Activated CD4-positive, alpha-beta T cell treated with anti-CD3 and anti-CD28 coated beads, Interleukin-2, Interleukin-4, amounts not matched to agents 100 ng/mL and 50 ng/mL, durations not matched to agents 16 hours and 8 hours (primary cell): ENCODE measurements at regions not wholly inside any gene's neighbourhood (a gene's known extent, or its start where the extent isn't known, plus 50 kb on each side); places are given as distances from the start of the nearest gene placed in this dataset.
"Not testable (repeated sequence)": the region's sequence is repeated elsewhere in the genome, so short reads cannot be mapped to it uniquely, and the experiment has no call there.

ENCODE experiments used
- DNase-seq: peaks from one replicate; pipeline ENCODE4 v3.0.0-alpha.2; 2020; ENCODE audit warnings: low spot score

- DNase-seq: no peak
These were observed 115.9 kb upstream of the SYT6 start for GRCh38 chr1:114269539-114269938.

- peak; percentile 17 for DNase-seq
These were observed 109.7 kb upstream of the SYT6 start for GRCh38 chr1:114263343-114263742.

GRCh38 chr1:114262337-114262736 is 108.7 kb upstream of the SYT6 start:
- DNase-seq: no peak

- no peak for DNase-seq
These were observed 107.3 kb upstream of the SYT6 start for GRCh38 chr1:114260805-114261484.

GRCh38 chr1:114259511-114260160 is 106.0 kb upstream of the SYT6 start:
- no peak for DNase-seq

- no peak for DNase-seq
These were observed 105.0 kb upstream of the SYT6 start for GRCh38 chr1:114258633-114259032.

- no peak for DNase-seq
These were observed 104.4 kb upstream of the SYT6 start for GRCh38 chr1:114258074-114258473.

GRCh38 chr1:114257554-114257953 is 103.9 kb upstream of the SYT6 start:
- DNase-seq: no peak

- no peak for DNase-seq
These were observed 100.2 kb upstream of the SYT6 start for GRCh38 chr1:114253900-114254299.

- no peak for DNase-seq
These were observed 97.9 kb upstream of the SYT6 start for GRCh38 chr1:114251573-114251939.

GRCh38 chr1:114250683-114251572 is 97.3 kb upstream of the SYT6 start:
- no peak for DNase-seq

GRCh38 chr1:114249691-114250090 is 96.0 kb upstream of the SYT6 start:
- no peak for DNase-seq

- no peak for DNase-seq
These were observed 94.5 kb upstream of the SYT6 start for GRCh38 chr1:114248162-114248561.

GRCh38 chr1:114242531-114243210 is 89.0 kb upstream of the SYT6 start:
- not testable (repeated sequence) for DNase-seq

GRCh38 chr1:114238053-114238452 is 84.4 kb upstream of the SYT6 start:
- DNase-seq: no peak

- DNase-seq: no peak
These were observed 82.8 kb upstream of the SYT6 start for GRCh38 chr1:114236517-114236916.

GRCh38 chr1:114235960-114236359 is 82.3 kb upstream of the SYT6 start:
- DNase-seq: no peak

GRCh38 chr1:114235281-114235680 is 81.6 kb upstream of the SYT6 start:
- no peak for DNase-seq

- no peak for DNase-seq
These were observed 80.9 kb upstream of the SYT6 start for GRCh38 chr1:114234408-114235124.

- DNase-seq: no peak
These were observed 79.0 kb upstream of the SYT6 start for GRCh38 chr1:114232691-114233090.

- DNase-seq: no peak
These were observed 77.6 kb upstream of the SYT6 start for GRCh38 chr1:114231301-114231700.

GRCh38 chr1:114229368-114229767 is 75.7 kb upstream of the SYT6 start:
- no peak for DNase-seq
